ENCODE measurements at regions not wholly inside any gene's neighbourhood (a gene's known extent, or its start where the extent isn't known, plus 50 kb on each side); places are given as distances from the start of the nearest gene placed in this dataset.

DNA sequence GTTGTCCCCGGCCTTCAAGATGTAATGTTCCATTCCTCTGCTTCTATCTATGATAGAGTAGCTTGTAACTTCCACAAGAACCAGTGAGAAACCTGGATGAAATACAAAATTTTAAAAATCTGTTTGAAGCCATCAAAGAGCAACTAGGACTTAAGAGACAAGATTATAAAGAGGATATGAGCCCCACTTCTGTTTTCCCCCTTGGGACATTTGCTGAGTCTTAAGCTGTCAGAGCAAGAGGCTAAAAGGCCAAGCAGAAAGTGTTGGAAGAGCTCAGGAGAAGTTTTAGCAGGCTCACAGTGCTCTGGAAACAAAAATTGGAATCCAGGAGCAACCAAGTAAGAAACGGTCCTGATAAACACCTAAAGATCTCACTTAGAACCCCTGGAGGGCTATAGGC lies 76.1 kb downstream of the ADRB2 start:
- TF ChIP-seq, protein P1, sequence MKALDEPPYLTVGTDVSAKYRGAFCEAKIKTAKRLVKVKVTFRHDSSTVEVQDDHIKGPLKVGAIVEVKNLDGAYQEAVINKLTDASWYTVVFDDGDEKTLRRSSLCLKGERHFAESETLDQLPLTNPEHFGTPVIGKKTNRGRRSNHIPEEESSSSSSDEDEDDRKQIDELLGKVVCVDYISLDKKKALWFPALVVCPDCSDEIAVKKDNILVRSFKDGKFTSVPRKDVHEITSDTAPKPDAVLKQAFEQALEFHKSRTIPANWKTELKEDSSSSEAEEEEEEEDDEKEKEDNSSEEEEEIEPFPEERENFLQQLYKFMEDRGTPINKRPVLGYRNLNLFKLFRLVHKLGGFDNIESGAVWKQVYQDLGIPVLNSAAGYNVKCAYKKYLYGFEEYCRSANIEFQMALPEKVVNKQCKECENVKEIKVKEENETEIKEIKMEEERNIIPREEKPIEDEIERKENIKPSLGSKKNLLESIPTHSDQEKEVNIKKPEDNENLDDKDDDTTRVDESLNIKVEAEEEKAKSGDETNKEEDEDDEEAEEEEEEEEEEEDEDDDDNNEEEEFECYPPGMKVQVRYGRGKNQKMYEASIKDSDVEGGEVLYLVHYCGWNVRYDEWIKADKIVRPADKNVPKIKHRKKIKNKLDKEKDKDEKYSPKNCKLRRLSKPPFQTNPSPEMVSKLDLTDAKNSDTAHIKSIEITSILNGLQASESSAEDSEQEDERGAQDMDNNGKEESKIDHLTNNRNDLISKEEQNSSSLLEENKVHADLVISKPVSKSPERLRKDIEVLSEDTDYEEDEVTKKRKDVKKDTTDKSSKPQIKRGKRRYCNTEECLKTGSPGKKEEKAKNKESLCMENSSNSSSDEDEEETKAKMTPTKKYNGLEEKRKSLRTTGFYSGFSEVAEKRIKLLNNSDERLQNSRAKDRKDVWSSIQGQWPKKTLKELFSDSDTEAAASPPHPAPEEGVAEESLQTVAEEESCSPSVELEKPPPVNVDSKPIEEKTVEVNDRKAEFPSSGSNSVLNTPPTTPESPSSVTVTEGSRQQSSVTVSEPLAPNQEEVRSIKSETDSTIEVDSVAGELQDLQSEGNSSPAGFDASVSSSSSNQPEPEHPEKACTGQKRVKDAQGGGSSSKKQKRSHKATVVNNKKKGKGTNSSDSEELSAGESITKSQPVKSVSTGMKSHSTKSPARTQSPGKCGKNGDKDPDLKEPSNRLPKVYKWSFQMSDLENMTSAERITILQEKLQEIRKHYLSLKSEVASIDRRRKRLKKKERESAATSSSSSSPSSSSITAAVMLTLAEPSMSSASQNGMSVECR (CRISPR knock-in tag; IDR thresholded peaks at IDR 0.05): no peak
- no peak for TF ChIP-seq KLF1 (tag; IDR thresholded peaks at IDR 0.05)
- no peak for TF ChIP-seq JUN (IDR thresholded peaks at IDR 0.05; ENCODE audit: borderline replicate concordance, low read depth, low read length)
- TF ChIP-seq JUN (CRISPR knock-in tag; IDR thresholded peaks at IDR 0.05; ENCODE audit: borderline replicate concordance): no peak
- no peak for TF ChIP-seq BMI1 (IDR thresholded peaks at IDR 0.05; ENCODE audit: low read length)
- TF ChIP-seq SP1 (CRISPR knock-in tag; IDR thresholded peaks at IDR 0.05): no peak
